ENCODE measurements at regions not wholly inside any gene's neighbourhood (a gene's known extent, or its start where the extent isn't known, plus 50 kb on each side); places are given as distances from the start of the nearest gene placed in this dataset.

DNA sequence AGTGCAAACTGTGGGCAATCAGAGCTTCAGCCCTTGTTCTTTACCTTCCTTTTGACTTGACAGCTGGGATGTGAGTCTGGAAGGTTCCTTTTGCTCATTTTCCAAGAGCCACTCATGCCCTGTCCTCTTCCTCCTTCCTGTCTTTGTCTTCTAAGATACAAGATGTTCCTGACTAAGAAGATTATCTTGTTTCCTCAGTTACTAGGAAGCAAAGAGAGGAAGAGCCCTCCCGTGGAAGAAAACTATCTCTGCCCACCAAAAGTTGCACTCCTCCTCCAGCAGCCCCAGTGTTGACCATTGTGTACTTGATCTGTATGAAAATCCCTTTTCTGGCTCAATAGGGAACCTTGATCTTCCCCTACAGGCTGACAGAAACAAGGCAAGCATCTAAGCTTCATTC, 138.0 kb downstream of the C12orf75 start:
- no peak for DNase-seq (ENCODE audit: low spot score)
- in situ Hi-C loops (cut with MboI; ENCODE audit: low pct_unique_long_range_greater_than_20kb, low sequenced_read_pairs, unreplicated experiment) = no loop called here
- TF ChIP-seq, protein P1, sequence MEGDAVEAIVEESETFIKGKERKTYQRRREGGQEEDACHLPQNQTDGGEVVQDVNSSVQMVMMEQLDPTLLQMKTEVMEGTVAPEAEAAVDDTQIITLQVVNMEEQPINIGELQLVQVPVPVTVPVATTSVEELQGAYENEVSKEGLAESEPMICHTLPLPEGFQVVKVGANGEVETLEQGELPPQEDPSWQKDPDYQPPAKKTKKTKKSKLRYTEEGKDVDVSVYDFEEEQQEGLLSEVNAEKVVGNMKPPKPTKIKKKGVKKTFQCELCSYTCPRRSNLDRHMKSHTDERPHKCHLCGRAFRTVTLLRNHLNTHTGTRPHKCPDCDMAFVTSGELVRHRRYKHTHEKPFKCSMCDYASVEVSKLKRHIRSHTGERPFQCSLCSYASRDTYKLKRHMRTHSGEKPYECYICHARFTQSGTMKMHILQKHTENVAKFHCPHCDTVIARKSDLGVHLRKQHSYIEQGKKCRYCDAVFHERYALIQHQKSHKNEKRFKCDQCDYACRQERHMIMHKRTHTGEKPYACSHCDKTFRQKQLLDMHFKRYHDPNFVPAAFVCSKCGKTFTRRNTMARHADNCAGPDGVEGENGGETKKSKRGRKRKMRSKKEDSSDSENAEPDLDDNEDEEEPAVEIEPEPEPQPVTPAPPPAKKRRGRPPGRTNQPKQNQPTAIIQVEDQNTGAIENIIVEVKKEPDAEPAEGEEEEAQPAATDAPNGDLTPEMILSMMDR (IDR thresholded peaks at IDR 0.05; ENCODE audit: extremely low read depth, insufficient read depth, missing control alignments) = no peak

DNA sequence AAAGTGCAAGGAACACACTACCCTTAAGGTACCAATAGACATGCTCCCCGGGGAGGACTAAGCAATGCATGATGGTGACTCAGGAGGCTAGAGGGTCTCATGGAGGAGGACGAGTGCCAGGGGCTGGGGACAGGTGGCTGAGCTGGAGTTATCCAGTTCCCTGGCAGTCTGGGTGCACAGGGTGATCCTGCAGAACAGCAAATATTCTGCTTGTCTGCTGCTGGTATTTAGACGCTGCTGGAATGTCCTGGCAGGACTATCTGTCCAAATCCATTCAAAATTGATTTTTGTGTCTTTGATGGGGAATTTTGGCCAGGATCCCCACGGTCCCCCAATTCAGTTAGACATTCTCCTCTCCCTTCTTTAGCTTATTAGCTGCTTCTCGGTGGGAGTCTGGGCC, 138.7 kb downstream of the C12orf75 start:
- TF ChIP-seq, protein P1 (IDR thresholded peaks at IDR 0.05; ENCODE audit: extremely low read depth, insufficient read depth, missing control alignments) = no peak
- in situ Hi-C loops (cut with MboI; ENCODE audit: low pct_unique_long_range_greater_than_20kb, low sequenced_read_pairs, unreplicated experiment) = no loop called here
- no peak for DNase-seq (ENCODE audit: low spot score)

DNA sequence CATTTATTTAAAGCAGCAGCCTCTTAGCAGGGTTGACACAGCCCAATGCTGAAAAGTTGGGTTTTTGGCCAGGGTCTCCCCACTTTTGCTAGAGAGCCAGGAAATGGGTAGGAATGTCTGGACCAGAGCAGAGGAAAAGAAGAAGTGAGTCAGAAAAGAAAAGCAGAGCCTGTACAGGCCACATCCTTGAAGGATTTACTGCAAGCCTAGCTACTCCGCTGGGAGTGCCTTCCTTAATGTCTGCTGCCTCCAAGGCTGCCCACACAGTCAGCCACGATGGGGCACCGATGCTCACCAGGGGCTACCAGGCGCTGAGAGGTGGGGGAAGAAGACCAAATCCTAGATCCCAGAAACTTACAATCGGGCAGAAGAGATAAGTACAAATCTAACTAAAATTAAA, 139.2 kb downstream of the C12orf75 start:
- TF ChIP-seq, protein P1 (IDR thresholded peaks at IDR 0.05; ENCODE audit: extremely low read depth, insufficient read depth, missing control alignments) = no peak
- in situ Hi-C loops (cut with MboI; ENCODE audit: low pct_unique_long_range_greater_than_20kb, low sequenced_read_pairs, unreplicated experiment) = no loop called here
- no peak for DNase-seq (ENCODE audit: low spot score)

DNA sequence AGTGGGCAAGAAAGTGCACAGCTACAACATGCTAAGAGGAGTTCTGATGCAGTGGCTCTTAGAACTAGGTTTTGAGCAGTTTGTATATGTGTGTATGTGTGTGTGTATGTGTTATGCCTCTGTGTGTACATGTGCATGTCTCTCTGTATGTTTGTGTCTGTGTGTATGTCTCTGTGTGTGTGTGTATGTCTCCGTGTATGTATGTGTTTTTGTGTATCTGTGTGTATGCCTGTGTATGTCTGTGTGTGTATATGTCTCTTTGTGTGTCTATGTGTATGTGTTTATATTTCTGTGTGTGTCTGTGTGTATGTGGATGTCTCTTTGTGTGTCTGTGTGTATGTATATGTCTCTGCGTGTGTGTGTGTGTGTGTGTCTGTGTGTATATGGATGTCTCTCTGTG, 139.6 kb downstream of the C12orf75 start:
- in situ Hi-C loops (cut with MboI; ENCODE audit: low pct_unique_long_range_greater_than_20kb, low sequenced_read_pairs, unreplicated experiment) = no loop called here
- TF ChIP-seq, protein P1 (IDR thresholded peaks at IDR 0.05; ENCODE audit: extremely low read depth, insufficient read depth, missing control alignments) = no peak
- no peak for DNase-seq (ENCODE audit: low spot score)

DNA sequence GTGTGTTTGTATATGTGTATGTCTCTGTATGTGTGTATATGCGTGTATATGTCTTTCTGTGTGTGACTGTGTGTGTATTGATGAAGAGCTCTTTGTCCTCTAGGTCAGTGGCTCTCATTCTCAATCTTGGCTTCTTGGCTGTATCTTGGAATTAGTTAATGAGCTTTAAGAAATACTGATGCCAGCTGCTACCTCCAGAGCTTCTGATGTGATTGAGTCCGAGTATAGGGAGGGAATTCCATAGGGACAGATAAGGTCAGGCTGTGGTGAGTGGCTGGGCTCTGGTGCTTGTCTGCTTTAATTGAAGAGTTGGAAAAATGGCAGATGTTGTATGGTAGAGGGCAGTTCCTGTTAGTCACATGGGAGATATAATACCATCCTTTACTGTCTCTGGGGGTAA, 140.1 kb downstream of the C12orf75 start:
- in situ Hi-C loops (cut with MboI; ENCODE audit: low pct_unique_long_range_greater_than_20kb, low sequenced_read_pairs, unreplicated experiment) = no loop called here
- DNase-seq (ENCODE audit: low spot score) = no peak
- TF ChIP-seq, protein P1 (IDR thresholded peaks at IDR 0.05; ENCODE audit: extremely low read depth, insufficient read depth, missing control alignments) = no peak

DNA sequence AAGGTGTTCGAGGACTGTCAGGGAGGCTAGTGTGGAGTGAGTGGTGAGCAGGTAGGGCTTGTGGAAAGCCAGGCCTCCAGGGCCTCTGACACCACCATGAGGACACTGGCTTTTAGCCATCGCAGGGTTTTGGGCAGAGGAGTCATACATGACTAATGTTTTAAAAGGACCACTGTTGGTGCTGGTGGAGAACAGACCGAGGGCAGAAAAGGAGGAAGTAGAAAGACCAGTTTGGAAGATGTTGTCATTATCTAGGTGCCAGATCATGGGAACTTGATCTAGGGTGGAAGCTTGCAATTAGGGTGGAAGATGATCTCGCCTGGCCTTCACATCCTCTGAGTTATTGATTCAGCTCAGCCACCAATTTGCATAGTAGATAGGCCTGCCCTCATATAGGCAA, 144.2 kb downstream of the C12orf75 start:
- in situ Hi-C loops (cut with MboI; ENCODE audit: low pct_unique_long_range_greater_than_20kb, low sequenced_read_pairs, unreplicated experiment) = no loop called here
- TF ChIP-seq, protein P1 (IDR thresholded peaks at IDR 0.05; ENCODE audit: extremely low read depth, insufficient read depth, missing control alignments) = no peak
- no peak for DNase-seq (ENCODE audit: low spot score)

DNA sequence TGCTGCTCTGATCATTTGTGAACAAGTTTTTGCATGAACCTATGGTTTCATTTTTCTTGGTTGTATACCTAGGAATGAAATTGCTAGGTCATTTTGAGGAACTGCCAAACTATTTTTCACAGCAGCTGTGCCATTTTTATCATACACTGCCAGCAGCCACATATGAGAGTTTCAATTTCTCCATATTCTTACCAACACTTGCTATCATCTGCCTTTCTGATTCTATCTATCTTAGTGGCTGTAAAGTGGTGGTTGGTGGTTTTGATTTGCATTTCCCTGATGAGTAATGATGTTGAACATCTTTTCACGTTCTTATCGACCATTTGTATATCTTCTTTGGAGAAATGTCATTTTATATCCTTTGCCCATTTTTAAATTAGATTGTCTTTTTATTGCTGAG, 146.1 kb downstream of the C12orf75 start:
- in situ Hi-C loops (cut with MboI; ENCODE audit: low pct_unique_long_range_greater_than_20kb, low sequenced_read_pairs, unreplicated experiment) = no loop called here
- TF ChIP-seq, protein P1 (IDR thresholded peaks at IDR 0.05; ENCODE audit: extremely low read depth, insufficient read depth, missing control alignments) = no peak
- no peak for DNase-seq (ENCODE audit: low spot score)

All from GM13977 (cell line).